Kidney (tissue), 13 donors: ENCODE measurements at regions not wholly inside any gene's neighbourhood (a gene's known extent, or its start where the extent isn't known, plus 50 kb on each side); places are given as distances from the start of the nearest gene placed in this dataset.
A peak's percentile ranks its signal among the peaks of the same experiment; 100 is the strongest.

Experiments
- DNase-seq, 5 donors: peaks; one replicate each; pipeline ENCODE4 v3.0.0-alpha.2; 2013 to 2020
- FAIRE-seq: peaks from 2 replicates; lab custom pipeline; 2012; peaks lifted over from hg19 to GRCh38; lab: Jason Lieb, UNC
- H3K27ac ChIP-seq, 2 donors: one replicate each; pipeline ENCODE4 v1.7.0; 2013; ENCODE audit warnings: low read depth in 2 of 2, low read length in 2 of 2, inconsistent platforms in 1 of 2
- H3K27me3 ChIP-seq: one replicate; pipeline ENCODE4 v1.7.1; 2013; ENCODE audit warnings: low read length, inconsistent platforms; ENCODE audit not compliant: control insufficient read depth, insufficient read depth
- H3K36me3 ChIP-seq, 3 donors: one replicate each; pipeline versions ENCODE4 v1.7.0 to v1.7.1; 2013; ENCODE audit warnings: low read length in 3 of 3, control low read depth in 1 of 3, inconsistent platforms in 1 of 3; ENCODE audit not compliant: insufficient read depth in 3 of 3, control insufficient read depth in 2 of 3
- H3K4me1 ChIP-seq, 3 donors: one replicate each; pipeline versions ENCODE4 v1.7.0 to v1.7.1; 2013; ENCODE audit warnings: low read length in 3 of 3, inconsistent platforms in 1 of 3, low read depth in 1 of 3; ENCODE audit not compliant: control insufficient read depth in 2 of 3, insufficient read depth in 2 of 3
- H3K4me3 ChIP-seq, 3 donors: one replicate each; pipeline versions ENCODE4 v1.7.0 to v1.8.1; 2013; ENCODE audit warnings: low read length in 3 of 3, control low read depth in 1 of 3, inconsistent platforms in 1 of 3
- H3K9ac ChIP-seq, 3 donors: one replicate each; pipeline versions ENCODE4 v1.7.0 to v1.7.1; 2013; ENCODE audit warnings: low read length in 3 of 3, control low read depth in 1 of 3, inconsistent platforms in 1 of 3
- H3K9me3 ChIP-seq, 3 donors: one replicate each; pipeline versions ENCODE4 v1.7.0 to v1.7.1; 2013; ENCODE audit warnings: low read length in 3 of 3, control low read depth in 1 of 3, inconsistent platforms in 1 of 3; ENCODE audit not compliant: control insufficient read depth in 2 of 3, insufficient read depth in 1 of 3
- intact Hi-C: fragments of 100-400 bp; cut with DNase I; formaldehyde crosslinking; loops from one replicate; pipeline ENCODE4 v1.11.1; 2022
- TF ChIP-seq, protein P1 (sequence below): IDR thresholded peaks from 3 replicates; pipeline ENCODE4 v1.5.1; 2012; ENCODE audit warnings: mild to moderate bottlenecking, moderate library complexity, borderline replicate concordance; ENCODE audit not compliant: insufficient read depth; ENCODE audit errors: extremely low read depth
- donor health status: control.
- donor health status: control.
- donor health status: control.
- donor health status: control.
- donor health status: control.
- donor health status: DM: yes; HTN: yes; CAD: no.
- donor health status: Normal renal cell carcinoma (clear cell type).

DNA sequence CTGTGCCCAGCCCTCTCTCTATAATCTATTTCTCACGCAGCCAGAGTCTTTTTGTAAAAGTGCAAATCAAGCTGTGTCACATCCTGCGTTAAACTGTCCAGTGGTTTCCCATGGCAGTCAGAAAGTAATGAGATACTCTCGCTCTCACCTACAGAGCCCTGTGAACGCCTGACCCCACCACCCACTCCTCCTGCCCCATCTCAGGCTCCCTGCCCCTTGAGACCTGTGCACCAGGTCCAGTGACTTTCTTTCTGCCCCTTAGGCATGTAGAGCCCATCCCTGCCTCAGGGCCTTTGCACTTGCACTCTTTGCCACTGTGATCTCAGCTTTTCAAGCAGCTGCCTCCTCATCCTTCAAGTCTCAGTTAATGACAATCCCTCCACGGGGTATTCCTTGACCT lies 58.3 kb upstream of the RASGRP1 start:
- Histone ChIP-seq H3K9me3 (no peaks in the 10 kb centered on the region), H3K4me3 (no peak overlapping the region), H3K4me1 (peaks cover 5 to 17% (median 5%) of the 10 kb centered on the region in 3 donors), H3K36me3 (no peaks in the 10 kb centered on the region), H3K9ac (no peak overlapping the region), H3K27me3 (no peaks in the 10 kb centered on the region), H3K27ac (no peak overlapping the region)
- DNase-seq (no peak), FAIRE-seq (no peak)
- TF ChIP-seq, protein P1, sequence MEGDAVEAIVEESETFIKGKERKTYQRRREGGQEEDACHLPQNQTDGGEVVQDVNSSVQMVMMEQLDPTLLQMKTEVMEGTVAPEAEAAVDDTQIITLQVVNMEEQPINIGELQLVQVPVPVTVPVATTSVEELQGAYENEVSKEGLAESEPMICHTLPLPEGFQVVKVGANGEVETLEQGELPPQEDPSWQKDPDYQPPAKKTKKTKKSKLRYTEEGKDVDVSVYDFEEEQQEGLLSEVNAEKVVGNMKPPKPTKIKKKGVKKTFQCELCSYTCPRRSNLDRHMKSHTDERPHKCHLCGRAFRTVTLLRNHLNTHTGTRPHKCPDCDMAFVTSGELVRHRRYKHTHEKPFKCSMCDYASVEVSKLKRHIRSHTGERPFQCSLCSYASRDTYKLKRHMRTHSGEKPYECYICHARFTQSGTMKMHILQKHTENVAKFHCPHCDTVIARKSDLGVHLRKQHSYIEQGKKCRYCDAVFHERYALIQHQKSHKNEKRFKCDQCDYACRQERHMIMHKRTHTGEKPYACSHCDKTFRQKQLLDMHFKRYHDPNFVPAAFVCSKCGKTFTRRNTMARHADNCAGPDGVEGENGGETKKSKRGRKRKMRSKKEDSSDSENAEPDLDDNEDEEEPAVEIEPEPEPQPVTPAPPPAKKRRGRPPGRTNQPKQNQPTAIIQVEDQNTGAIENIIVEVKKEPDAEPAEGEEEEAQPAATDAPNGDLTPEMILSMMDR = no peak
- intact Hi-C loops = no loop called here

DNA sequence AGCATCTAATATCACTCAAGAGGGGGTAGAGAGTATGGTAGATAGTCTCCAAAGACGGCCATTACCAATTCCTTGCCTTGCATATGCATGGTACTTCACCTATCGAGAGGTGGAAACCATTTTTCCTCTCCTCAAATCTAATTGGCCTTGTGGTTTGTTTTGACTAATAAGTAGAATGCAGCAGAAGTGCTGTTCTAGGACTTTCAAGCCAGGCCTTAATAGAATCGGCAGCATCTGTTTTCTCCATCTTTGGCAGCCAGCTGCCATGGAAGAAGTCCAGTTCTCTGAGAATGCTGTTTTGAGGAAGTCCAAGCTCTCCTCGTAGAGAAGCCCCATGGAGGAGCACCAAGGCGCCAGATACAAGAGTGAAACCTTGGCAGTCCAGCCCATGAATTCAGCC lies 59.1 kb upstream of the RASGRP1 start:
- TF ChIP-seq, protein P1 = no peak
- no peak overlapping the region for H3K9ac ChIP-seq
- H3K36me3 ChIP-seq = no peaks in the 10 kb centered on the region
- H3K27ac ChIP-seq = no peak overlapping the region
- peaks cover 5 to 17% (median 5%) of the 10 kb centered on the region in 3 donors for H3K4me1 ChIP-seq
- H3K9me3 ChIP-seq = no peaks in the 10 kb centered on the region
- DNase-seq (no peak), FAIRE-seq (no peak)
- no peaks in the 10 kb centered on the region for H3K27me3 ChIP-seq
- no peak overlapping the region for H3K4me3 ChIP-seq
- intact Hi-C loops = no loop called here

DNA sequence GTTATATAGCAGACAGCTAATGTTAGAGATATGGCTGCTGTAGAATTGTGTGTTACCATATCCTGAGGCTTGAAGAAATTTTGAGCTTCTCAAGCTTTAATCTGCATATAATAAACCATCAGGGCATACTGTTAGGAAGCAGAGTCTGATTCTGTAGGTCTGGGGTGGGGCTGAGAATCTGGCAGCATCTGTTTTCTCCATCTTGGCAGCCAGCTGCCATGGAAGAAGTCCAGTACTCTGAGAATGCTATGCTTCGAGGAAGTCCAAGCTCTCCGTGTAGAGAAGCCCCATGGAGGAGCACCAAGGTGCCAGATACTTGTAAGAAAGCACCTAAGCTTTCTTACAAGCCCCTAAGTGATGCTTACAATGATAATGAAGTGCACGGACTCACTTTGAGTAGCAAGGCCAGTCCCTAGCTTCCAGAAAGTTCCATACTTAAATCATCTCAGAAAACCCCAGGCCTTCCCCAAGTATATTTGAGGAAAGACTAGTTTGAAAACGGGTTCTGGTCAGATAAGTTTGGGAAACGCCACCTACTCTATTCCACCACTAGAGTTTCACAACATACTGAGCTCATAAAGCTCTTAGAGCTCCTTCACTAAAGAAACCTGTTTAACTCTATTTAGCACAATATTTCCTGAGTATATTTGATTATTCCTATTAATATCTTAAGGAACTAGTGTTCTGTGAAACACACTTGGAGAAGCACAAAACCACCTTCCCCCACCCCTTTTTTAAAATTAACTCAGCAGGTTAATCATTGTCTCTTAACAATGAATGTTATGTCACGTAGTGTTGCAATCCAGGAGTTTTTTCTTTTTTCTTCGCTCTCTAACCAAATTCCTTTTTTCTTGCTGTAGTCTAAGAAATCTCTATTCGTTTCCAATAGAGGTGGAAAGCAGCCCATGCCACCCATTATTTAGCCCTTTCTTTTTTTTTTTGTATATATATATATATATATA lies 59.9 kb upstream of the RASGRP1 start:
- H3K9ac ChIP-seq = no peak overlapping the region
- peak in 2 of 5 donors; percentile 67 to 70 for DNase-seq
- TF ChIP-seq, protein P1 = no peak
- H3K36me3 ChIP-seq = no peaks in the 10 kb centered on the region
- intact Hi-C loops = no loop called here
- no peak overlapping the region for H3K27ac ChIP-seq
- H3K4me1 ChIP-seq = peaks cover 5 to 20% (median 5%) of the 10 kb centered on the region in 3 donors
- H3K27me3 ChIP-seq = no peaks in the 10 kb centered on the region
- FAIRE-seq = peak; percentile 86
- H3K9me3 ChIP-seq = no peaks in the 10 kb centered on the region
- no peak overlapping the region for H3K4me3 ChIP-seq
